Adrenal gland (tissue), 9 donors: ENCODE measurements at regions not wholly inside any gene's neighbourhood (a gene's known extent, or its start where the extent isn't known, plus 50 kb on each side); places are given as distances from the start of the nearest gene placed in this dataset.

Source experiments
- DNase-seq, 7 donors: peaks; one replicate each; pipeline ENCODE4 v3.0.0-alpha.2; 2019 to 2020
- H3K27ac ChIP-seq, 5 donors: fragments of 200-600 bp; sonication (generic) in 4 of 5; 1 replicate in 3 of 5; 2 replicates in 2 of 5; pipeline versions ENCODE4 v1.5.1 to v1.8.0; 2016 to 2020; ENCODE audit warnings: mild to moderate bottlenecking in 1 of 5
- H3K27me3 ChIP-seq: fragments of 200-600 bp; 2 replicates; pipeline ENCODE4 v1.8.0; 2021
- H3K36me3 ChIP-seq, 2 donors: fragments of 200-600 bp; replicated peaks in 1 of 2; 1 replicate in 1 of 2; 2 replicates in 1 of 2; pipeline versions ENCODE4 v1.5.1 to v1.8.0; 2018 to 2022
- H3K4me1 ChIP-seq, 2 donors: fragments of 200-600 bp; replicated peaks in 1 of 2; 1 replicate in 1 of 2; 2 replicates in 1 of 2; pipeline versions ENCODE4 v1.5.1 to v1.8.0; 2018 to 2021
- H3K4me3 ChIP-seq, 4 donors: fragments of 200-600 bp; sonication (generic) in 3 of 4; one replicate each; pipeline ENCODE4 v1.5.1; 2016 to 2018
- H3K9me3 ChIP-seq, 3 donors: fragments of 200-600 bp; sonication (generic) in 1 of 3; replicated peaks in 1 of 3; 1 replicate in 2 of 3; 2 replicates in 1 of 3; pipeline versions ENCODE4 v1.5.1 to v1.8.0; 2016 to 2021
- POLR2A ChIP-seq, 2 donors: fragments of 450-650 bp; IDR thresholded peaks; one replicate each; pipeline ENCODE4 v1.6.1; 2017; ENCODE audit warnings: antibody characterized with exemption in 2 of 2, mild to moderate bottlenecking in 2 of 2, moderate library complexity in 1 of 2
- WGBS, 4 donors: extraction: QIAGEN DNeasy Blood & Tissue Kit in 2 of 4; methylation state at CpG; one replicate each; pipeline versions ENCODE4 v1.1.5 to v1.1.7; 2013 to 2017; 5-methylcytosine and 5-hydroxymethylcytosine counted together
- intact Hi-C, 2 donors: fragments of 100-400 bp; cut with DNase I; formaldehyde crosslinking; loops; one replicate each; pipeline versions ENCODE4 v1.14.1 to v1.15.0; 2022 to 2023
- TF ChIP-seq, protein P1 (sequence below), 6 experiments: fragments of 450-650 bp in 4 of 6; fragments of 200-600 bp in 2 of 6; sonication (generic) in 1 of 6; IDR thresholded peaks; 1 replicate in 5 of 6; 2 replicates in 1 of 6; pipeline versions ENCODE4 v1.5.1 to v1.8.0; 2016 to 2021; ENCODE audit warnings: antibody characterized with exemption in 6 of 6, mild to moderate bottlenecking in 2 of 6, moderate library complexity in 1 of 6
- donor health status: healthy with polysubstance abuse.
- donor health status: Bipolar disorder and iron deficiency.
- donor health status: DM: yes; HTN: yes; CAD: no.
- donor health status: DM: no; HTN: no; CAD: no.
- donor health status: DM: no; HTN: no; CAD: no.

DNA sequence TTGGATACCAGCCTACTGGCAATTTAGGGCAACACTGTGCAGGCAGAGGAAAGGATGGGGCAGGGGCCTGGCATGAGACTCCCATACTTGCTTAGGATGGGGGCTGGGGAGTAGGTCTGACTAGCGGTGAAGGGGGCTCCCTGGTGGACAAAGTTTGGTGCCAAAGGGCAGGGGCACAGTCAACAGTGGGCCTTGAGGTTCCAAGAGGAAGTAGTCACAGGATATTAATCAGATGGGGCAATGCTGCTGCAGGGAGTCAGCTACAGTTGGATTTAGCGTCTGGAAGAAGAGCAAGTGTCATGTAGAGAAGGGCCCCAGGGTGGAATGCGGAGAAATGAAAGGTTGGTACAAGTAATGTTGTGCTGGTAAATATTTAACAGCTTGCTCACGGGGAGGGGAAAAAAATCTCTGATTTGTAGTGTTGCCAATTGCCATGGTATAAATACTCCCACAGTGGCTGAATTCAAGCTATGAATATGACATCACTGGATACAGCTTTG is 139.4 kb downstream of the PJA1 start:
- no peak for DNase-seq
- no peak overlapping the region for H3K27ac ChIP-seq
- TF ChIP-seq, protein P1, sequence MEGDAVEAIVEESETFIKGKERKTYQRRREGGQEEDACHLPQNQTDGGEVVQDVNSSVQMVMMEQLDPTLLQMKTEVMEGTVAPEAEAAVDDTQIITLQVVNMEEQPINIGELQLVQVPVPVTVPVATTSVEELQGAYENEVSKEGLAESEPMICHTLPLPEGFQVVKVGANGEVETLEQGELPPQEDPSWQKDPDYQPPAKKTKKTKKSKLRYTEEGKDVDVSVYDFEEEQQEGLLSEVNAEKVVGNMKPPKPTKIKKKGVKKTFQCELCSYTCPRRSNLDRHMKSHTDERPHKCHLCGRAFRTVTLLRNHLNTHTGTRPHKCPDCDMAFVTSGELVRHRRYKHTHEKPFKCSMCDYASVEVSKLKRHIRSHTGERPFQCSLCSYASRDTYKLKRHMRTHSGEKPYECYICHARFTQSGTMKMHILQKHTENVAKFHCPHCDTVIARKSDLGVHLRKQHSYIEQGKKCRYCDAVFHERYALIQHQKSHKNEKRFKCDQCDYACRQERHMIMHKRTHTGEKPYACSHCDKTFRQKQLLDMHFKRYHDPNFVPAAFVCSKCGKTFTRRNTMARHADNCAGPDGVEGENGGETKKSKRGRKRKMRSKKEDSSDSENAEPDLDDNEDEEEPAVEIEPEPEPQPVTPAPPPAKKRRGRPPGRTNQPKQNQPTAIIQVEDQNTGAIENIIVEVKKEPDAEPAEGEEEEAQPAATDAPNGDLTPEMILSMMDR (IDR thresholded peaks at IDR 0.05), result no peak
- no peak for TF ChIP-seq POLR2A (IDR thresholded peaks at IDR 0.05)
- peaks cover 0 to 14% of the 10 kb centered on the region in 2 donors for H3K4me1 ChIP-seq
- no peak overlapping the region for H3K4me3 ChIP-seq
- H3K9me3 ChIP-seq, result no peaks in the 10 kb centered on the region
- intact Hi-C loops, result no loop called here
- 71 to 90% (median 76%) methylated on average over 4 of the region's 4 CpGs for WGBS, 4 donors
- no peaks in the 10 kb centered on the region for H3K36me3 ChIP-seq
- no peaks in the 10 kb centered on the region for H3K27me3 ChIP-seq

DNA sequence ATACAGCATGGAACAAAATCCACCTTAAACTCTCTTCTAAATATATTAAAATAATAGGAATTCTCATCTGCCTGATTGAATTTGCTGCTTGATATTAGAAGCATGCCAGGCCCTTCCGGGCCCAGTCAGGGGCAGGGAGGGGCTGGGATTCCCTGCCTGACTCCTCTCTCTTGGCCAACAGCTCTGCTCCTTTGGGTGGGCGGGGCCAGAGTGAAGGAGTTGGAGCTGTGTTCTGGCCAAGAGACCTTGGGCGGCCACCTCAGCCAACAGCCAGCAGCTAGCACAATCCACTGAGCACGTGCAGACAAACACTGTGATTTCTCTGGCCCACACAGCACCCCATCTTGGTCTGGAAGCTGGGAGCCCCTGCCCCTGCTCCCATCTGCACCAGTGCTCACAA is 140.3 kb downstream of the PJA1 start:
- intact Hi-C loops, result no loop called here
- no peaks in the 10 kb centered on the region for H3K9me3 ChIP-seq
- H3K27ac ChIP-seq, result peak overlapping the region in 1 of 5 donors; percentile 57
- WGBS, 4 donors, result 12 to 48% (median 31%) methylated on average over 3 to 4 of the region's 4 CpGs
- peak; percentile 52 to 86 (median 80) for DNase-seq
- TF ChIP-seq, protein P1 (IDR thresholded peaks at IDR 0.05), result no peak
- no peak for TF ChIP-seq POLR2A (IDR thresholded peaks at IDR 0.05)
- no peaks in the 10 kb centered on the region for H3K36me3 ChIP-seq
- H3K27me3 ChIP-seq, result no peaks in the 10 kb centered on the region
- no peak overlapping the region for H3K4me3 ChIP-seq
- H3K4me1 ChIP-seq, result peaks cover 0 to 14% of the 10 kb centered on the region in 2 donors

DNA sequence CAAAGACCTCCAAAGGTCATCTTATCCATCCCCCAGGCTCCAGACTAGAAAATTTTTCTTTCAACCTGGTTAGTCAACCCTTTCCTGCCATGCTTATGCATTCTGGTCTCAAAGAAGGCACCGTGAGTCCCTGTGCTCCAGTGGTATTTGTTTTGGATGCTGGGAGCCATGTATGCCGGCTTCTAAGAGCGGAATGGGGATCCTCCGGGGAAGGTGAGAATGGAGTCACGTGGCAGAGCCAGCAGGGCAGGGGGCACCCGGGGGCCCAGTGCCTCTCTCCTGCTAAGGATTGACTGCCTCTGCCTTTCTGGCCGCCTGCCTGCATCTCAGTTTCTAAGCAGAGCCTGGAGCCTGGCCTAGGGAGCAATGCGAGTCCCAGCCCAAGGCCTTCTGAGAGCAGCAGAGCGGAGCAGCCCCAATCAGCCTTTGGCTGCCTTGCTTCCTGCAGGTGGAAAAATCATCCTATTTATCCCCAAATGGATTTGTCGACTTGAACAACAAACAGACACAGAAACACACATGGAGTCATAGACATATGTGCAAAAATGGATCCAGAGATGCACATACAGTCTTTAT is 141.0 kb downstream of the PJA1 start:
- TF ChIP-seq, protein P1 (IDR thresholded peaks at IDR 0.05), result no peak
- Histone ChIP-seq H3K27me3 (no peaks in the 10 kb centered on the region), H3K9me3 (no peaks in the 10 kb centered on the region), H3K4me3 (no peak overlapping the region), H3K4me1 (peaks cover 0 to 19% of the 10 kb centered on the region in 2 donors), H3K27ac (peak overlapping the region in 1 of 5 donors; percentile 4), H3K36me3 (no peaks in the 10 kb centered on the region)
- 65 to 74% (median 67%) methylated on average over 1 to 10 of the region's 10 CpGs for WGBS, 4 donors
- peak in 2 of 7 donors; percentile 36 to 42 for DNase-seq
- intact Hi-C loops, result no loop called here

GRCh38 chrX:69022430-69022829 is 142.8 kb downstream of the PJA1 start:
- no peak overlapping the region for H3K4me3 ChIP-seq
- intact Hi-C loops, result no loop called here
- no peak overlapping the region for H3K27ac ChIP-seq
- TF ChIP-seq, protein P1 (IDR thresholded peaks at IDR 0.05), result no peak
- TF ChIP-seq POLR2A (IDR thresholded peaks at IDR 0.05), result no peak
- no peak for DNase-seq
- H3K9me3 ChIP-seq, result no peaks in the 10 kb centered on the region
- H3K36me3 ChIP-seq, result no peaks in the 10 kb centered on the region
- peaks cover 3% of the 10 kb centered on the region for H3K27me3 ChIP-seq
- H3K4me1 ChIP-seq, result peaks cover 0 to 15% of the 10 kb centered on the region in 2 donors
